Calu3 (cell line): ENCODE measurements at regions not wholly inside any gene's neighbourhood (a gene's known extent, or its start where the extent isn't known, plus 50 kb on each side); places are given as distances from the start of the nearest gene placed in this dataset.

ENCODE experiments used
- BruUV-seq: library from RNA; stranded (reverse); fragments of 400-500 nt; replicated peaks from 2 replicates; lab custom pipeline; 2021; lab: Mats Ljungman, UMichigan
- CTCF ChIA-PET: fragments of 300-600 bp; sonication (Branson Sonifier 250); formaldehyde crosslinking; loops from one replicate; lab custom pipeline; 2022; ENCODE audit warnings: antibody characterized with exemption; lab: Charles Lee
- DNase-seq: peaks from one replicate; pipeline ENCODE4 v3.0.0; 2022
- H3K27ac Mint-ChIP-seq: one replicate; pipeline ENCODE4 v1.8.0; 2022; ENCODE audit warnings: mixed read lengths; ENCODE audit not compliant: unreplicated experiment
- H3K27me3 Mint-ChIP-seq: one replicate; pipeline ENCODE4 v1.8.0; 2022; ENCODE audit warnings: mixed read lengths; ENCODE audit not compliant: unreplicated experiment
- H3K36me3 Mint-ChIP-seq: one replicate; pipeline ENCODE4 v1.8.0; 2022; ENCODE audit warnings: mild to moderate bottlenecking, moderate library complexity, mixed read lengths; ENCODE audit not compliant: insufficient read depth, unreplicated experiment
- H3K4me1 Mint-ChIP-seq: one replicate; pipeline ENCODE4 v1.8.0; 2022; ENCODE audit warnings: mild to moderate bottlenecking, low read depth, mixed read lengths; ENCODE audit not compliant: unreplicated experiment
- H3K4me3 Mint-ChIP-seq: one replicate; pipeline ENCODE4 v1.8.0; 2022; ENCODE audit warnings: mild to moderate bottlenecking, low read depth, moderate library complexity, mixed read lengths; ENCODE audit not compliant: unreplicated experiment
- H3K9me3 Mint-ChIP-seq: one replicate; pipeline ENCODE4 v1.8.0; 2022; ENCODE audit warnings: low read depth, mixed read lengths; ENCODE audit not compliant: unreplicated experiment
- intact Hi-C: fragments of 100-400 bp; cut with micrococcal nuclease; formaldehyde crosslinking; loops from one replicate; pipeline ENCODE4 v1.10.0; 2022; ENCODE audit not compliant: unreplicated experiment
- TF ChIP-seq, protein P1 (sequence below): fragments of 200-600 bp; IDR thresholded peaks from one replicate; pipeline ENCODE4 v1.8.0; 2022; ENCODE audit warnings: antibody characterized with exemption; ENCODE audit not compliant: unreplicated experiment

DNA sequence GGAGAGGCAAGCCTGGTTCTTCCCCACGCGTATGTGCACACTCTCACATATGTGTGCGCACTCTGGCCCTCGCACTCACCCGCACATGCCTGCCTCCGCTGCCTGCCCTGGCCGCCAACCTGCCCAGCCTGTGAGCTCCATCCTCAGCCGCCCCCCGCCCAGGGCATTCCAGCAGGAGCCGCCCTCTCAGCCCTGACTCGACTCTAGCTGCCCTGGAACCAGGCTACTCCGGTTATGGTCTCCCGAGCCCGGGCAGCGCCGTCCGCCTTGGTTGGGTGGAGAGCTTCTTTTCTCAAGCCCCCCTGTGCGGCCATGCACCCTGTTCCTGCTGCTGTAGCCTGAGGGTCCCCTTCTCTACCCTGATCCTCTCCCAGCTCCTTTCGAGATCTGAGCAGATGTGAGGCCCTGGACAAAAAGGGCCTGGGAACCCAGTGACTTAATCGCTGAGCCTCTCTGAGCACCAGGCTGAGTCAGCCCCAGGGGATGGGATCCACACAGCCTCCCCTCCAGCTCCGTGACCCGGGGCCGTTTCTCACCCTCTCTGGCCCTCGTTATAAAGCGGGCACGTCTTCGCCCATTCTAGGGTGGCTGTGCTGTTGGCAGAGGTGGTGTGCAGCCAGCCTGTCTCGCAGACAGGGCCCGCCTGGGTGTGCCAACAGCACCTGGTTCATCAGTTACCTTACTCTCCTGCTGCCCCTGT lies 191.5 kb downstream of the TEX29 start:
- Mint-ChIP-seq H3K4me3 (no peak overlapping the region), H3K27me3 (peaks cover 21% of the 10 kb centered on the region), H3K4me1 (no peaks in the 10 kb centered on the region), H3K9me3 (peaks cover 3% of the 10 kb centered on the region), H3K36me3 (no peaks in the 10 kb centered on the region), H3K27ac (no peak overlapping the region)
- no peak for DNase-seq
- TF ChIP-seq, protein P1, sequence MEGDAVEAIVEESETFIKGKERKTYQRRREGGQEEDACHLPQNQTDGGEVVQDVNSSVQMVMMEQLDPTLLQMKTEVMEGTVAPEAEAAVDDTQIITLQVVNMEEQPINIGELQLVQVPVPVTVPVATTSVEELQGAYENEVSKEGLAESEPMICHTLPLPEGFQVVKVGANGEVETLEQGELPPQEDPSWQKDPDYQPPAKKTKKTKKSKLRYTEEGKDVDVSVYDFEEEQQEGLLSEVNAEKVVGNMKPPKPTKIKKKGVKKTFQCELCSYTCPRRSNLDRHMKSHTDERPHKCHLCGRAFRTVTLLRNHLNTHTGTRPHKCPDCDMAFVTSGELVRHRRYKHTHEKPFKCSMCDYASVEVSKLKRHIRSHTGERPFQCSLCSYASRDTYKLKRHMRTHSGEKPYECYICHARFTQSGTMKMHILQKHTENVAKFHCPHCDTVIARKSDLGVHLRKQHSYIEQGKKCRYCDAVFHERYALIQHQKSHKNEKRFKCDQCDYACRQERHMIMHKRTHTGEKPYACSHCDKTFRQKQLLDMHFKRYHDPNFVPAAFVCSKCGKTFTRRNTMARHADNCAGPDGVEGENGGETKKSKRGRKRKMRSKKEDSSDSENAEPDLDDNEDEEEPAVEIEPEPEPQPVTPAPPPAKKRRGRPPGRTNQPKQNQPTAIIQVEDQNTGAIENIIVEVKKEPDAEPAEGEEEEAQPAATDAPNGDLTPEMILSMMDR = no peak
- intact Hi-C loops = no loop called here
- BruUV-seq = no TSS peak
- CTCF ChIA-PET = no interaction called here

DNA sequence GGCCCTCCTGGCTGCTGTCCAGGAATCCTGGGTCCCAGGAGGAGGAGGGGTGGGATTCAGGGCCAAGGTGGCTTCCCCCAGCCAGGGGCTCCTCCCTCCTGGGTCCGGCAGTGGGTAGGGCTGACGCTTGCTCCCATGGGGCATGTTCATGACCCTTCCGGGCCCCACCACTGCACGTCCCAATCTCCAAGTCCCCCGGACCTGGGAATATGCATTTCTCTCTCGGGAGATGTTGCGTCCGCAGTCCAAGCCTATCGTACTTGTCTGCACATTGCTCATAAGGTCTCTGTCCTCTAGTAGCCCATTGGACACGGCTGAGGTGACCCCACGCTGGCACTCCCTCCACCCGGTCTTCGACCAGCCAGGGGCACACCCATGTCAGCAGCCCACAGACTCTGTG lies 192.3 kb downstream of the TEX29 start:
- intact Hi-C loops = no loop called here
- H3K4me1 Mint-ChIP-seq = no peaks in the 10 kb centered on the region
- no peak overlapping the region for H3K4me3 Mint-ChIP-seq
- no TSS peak for BruUV-seq
- no peak for DNase-seq
- peaks cover 3% of the 10 kb centered on the region for H3K9me3 Mint-ChIP-seq
- H3K27me3 Mint-ChIP-seq = peaks cover 21% of the 10 kb centered on the region
- TF ChIP-seq, protein P1 = no peak
- H3K27ac Mint-ChIP-seq = no peak overlapping the region
- CTCF ChIA-PET = no interaction called here
- no peaks in the 10 kb centered on the region for H3K36me3 Mint-ChIP-seq

DNA sequence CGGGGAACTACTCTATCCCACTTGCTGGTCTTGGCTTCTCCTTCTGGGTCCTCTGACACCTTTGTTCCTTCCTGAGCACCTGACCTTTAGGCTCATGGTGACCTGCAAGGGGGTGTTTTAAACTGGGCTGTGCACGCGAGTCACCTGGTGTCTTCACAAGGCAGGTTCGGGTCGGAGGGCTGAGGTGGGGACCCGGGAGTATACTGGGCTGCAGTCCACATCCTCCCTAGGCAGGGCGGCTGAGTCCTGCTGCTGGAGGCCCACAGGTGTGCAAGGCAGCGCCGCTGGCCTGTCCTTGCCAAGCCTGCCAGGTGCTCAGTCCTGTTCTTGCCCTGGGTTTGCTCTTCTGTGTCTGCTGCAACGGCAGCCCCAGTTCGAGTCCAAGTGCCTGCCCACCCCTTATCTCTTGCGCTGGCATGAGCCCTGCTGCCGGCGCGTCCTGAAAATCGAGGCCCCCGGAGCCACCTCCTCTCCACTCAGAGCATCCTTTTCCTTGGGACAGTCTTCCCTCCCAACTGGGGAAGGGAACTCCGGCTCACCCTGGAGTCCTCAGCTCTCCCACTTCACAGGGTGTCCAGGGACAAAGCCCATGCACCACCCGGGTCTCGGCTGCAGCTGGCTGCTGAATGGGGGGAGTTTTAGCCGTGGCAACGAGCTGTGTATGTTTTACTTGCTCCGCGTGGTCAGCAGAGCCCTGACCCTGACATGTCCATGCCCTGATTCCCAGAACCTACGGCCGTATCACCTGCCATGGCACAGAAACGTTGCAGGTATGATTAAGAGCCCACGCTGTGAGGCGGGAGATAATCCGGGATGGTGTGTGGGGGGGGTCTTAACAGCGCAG lies 193.5 kb downstream of the TEX29 start:
- H3K4me1 Mint-ChIP-seq = no peaks in the 10 kb centered on the region
- peaks cover 3% of the 10 kb centered on the region for H3K9me3 Mint-ChIP-seq
- H3K4me3 Mint-ChIP-seq = no peak overlapping the region
- no TSS peak for BruUV-seq
- no peaks in the 10 kb centered on the region for H3K36me3 Mint-ChIP-seq
- H3K27me3 Mint-ChIP-seq = peaks cover 21% of the 10 kb centered on the region
- no peak for DNase-seq
- H3K27ac Mint-ChIP-seq = no peak overlapping the region
- TF ChIP-seq, protein P1 = no peak
- CTCF ChIA-PET = no interaction called here
- intact Hi-C loops = no loop called here

DNA sequence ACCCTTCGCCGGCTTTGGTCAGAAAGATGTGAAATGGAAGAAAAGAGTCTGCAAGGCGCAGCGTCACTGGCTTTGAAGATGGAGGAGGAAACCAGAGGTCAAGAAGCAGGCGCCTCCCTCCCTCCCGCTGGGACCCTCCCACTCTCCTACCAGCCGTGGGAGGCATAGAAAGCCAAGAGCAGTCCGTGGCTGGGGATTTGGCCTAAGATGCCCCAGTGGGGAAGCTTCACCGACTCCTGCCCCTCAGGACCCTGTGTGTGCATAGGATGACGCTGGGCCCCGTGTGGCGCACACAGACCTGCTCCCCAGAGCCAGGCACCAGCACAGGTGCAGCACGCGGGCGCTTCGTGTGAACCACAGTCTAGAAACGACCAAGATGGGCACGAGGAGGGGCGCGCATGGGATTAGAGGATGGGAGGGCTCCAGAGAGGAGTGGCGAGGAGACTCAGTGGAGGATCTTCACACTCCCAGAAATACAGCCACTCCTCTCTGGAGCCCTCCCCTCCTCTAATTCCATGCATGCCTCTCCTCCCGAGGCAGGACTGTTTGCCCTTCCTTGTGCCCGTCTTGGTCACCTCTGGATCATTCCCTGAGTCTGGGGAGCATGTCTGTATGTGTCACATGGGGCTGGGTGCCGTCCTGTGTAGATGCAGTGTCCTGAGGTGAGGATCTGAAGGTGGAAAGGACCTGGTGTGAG lies 194.3 kb downstream of the TEX29 start:
- Mint-ChIP-seq H3K4me1 (no peaks in the 10 kb centered on the region), H3K27me3 (peaks cover 21% of the 10 kb centered on the region), H3K9me3 (peaks cover 3% of the 10 kb centered on the region), H3K36me3 (no peaks in the 10 kb centered on the region), H3K4me3 (no peak overlapping the region), H3K27ac (no peak overlapping the region)
- TF ChIP-seq, protein P1 = no peak
- DNase-seq = no peak
- CTCF ChIA-PET = no interaction called here
- intact Hi-C loops = no loop called here
- BruUV-seq = no TSS peak
